DND-41 (cell line): ENCODE measurements at regions not wholly inside any gene's neighbourhood (a gene's known extent, or its start where the extent isn't known, plus 50 kb on each side); places are given as distances from the start of the nearest gene placed in this dataset.

Source experiments
- EZH2 ChIP-seq: IDR thresholded peaks from 3 replicates; pipeline ENCODE4 v1.6.1; 2012; ENCODE audit warnings: borderline replicate concordance, low read depth, mild to moderate bottlenecking, moderate library complexity, low read length, inconsistent platforms; ENCODE audit not compliant: severe bottlenecking
- TF ChIP-seq, protein P1 (sequence below): IDR thresholded peaks from 2 replicates; pipeline ENCODE4 v1.5.1; 2012; ENCODE audit warnings: borderline replicate concordance, low read length, moderate library complexity, mild to moderate bottlenecking; ENCODE audit not compliant: poor library complexity, severe bottlenecking; ENCODE audit errors: extremely low read depth

DNA sequence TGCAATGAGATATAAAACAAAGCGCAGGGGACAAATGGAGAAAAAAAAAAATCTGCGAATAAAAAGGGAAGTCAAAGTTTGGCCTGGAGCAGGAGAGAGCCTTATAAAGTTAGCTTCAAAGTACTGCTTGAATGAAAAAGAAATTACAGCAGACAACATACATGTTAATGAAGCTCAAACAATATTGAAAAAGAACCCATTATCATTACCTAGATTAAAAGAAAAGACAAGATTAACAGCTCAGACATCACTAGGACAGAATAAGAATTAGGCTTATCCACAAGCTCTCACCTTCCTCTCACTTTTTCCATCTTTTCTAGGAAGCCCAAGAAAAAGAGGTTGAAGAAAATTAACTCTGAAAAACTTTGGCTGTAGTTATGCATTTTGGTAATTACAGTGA, 503.5 kb downstream of the ETNK1 start:
- TF ChIP-seq, protein P1, sequence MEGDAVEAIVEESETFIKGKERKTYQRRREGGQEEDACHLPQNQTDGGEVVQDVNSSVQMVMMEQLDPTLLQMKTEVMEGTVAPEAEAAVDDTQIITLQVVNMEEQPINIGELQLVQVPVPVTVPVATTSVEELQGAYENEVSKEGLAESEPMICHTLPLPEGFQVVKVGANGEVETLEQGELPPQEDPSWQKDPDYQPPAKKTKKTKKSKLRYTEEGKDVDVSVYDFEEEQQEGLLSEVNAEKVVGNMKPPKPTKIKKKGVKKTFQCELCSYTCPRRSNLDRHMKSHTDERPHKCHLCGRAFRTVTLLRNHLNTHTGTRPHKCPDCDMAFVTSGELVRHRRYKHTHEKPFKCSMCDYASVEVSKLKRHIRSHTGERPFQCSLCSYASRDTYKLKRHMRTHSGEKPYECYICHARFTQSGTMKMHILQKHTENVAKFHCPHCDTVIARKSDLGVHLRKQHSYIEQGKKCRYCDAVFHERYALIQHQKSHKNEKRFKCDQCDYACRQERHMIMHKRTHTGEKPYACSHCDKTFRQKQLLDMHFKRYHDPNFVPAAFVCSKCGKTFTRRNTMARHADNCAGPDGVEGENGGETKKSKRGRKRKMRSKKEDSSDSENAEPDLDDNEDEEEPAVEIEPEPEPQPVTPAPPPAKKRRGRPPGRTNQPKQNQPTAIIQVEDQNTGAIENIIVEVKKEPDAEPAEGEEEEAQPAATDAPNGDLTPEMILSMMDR, result no peak
- TF ChIP-seq EZH2, result no peak
